ENCODE measurements at regions not wholly inside any gene's neighbourhood (a gene's known extent, or its start where the extent isn't known, plus 50 kb on each side); places are given as distances from the start of the nearest gene placed in this dataset.
A peak's percentile ranks its signal among the peaks of the same experiment; 100 is the strongest.
"Not testable (repeated sequence)": the region's sequence is repeated elsewhere in the genome, so short reads cannot be mapped to it uniquely, and the experiment has no call there.

GRCh38 chr7:149930374-149931068, 56.8 kb downstream of the ATP6V0E2 start:
- DNase-seq; H3K36me3 ChIP-seq; H3K9me3 ChIP-seq; H3K27me3 ChIP-seq; ATAC-seq; intact Hi-C loops (cut with DNase I); H3K4me3 ChIP-seq; H3K27ac ChIP-seq; H3K4me1 ChIP-seq: not testable (repeated sequence)
- WGBS (ENCODE audit: insufficient coverage, low coverage, low lambda C conversion rate, missing lambda C conversion rate), result 55% methylated on average over 3 of the region's 7 CpGs

- H3K27ac ChIP-seq; ATAC-seq; H3K36me3 ChIP-seq; H3K4me3 ChIP-seq; H3K27me3 ChIP-seq; H3K9me3 ChIP-seq; DNase-seq; H3K4me1 ChIP-seq; intact Hi-C loops (cut with DNase I): not testable (repeated sequence)
- WGBS (ENCODE audit: insufficient coverage, low coverage, low lambda C conversion rate, missing lambda C conversion rate), result 100% methylated on average over 1 of the region's 5 CpGs
These were observed 60.0 kb downstream of the ATP6V0E2 start for GRCh38 chr7:149933776-149934175.

GRCh38 chr7:149947346-149947745, 73.6 kb downstream of the ATP6V0E2 start:
- H3K27ac ChIP-seq; H3K4me1 ChIP-seq; DNase-seq; H3K9me3 ChIP-seq; H3K4me3 ChIP-seq; intact Hi-C loops (cut with DNase I); H3K27me3 ChIP-seq; ATAC-seq; H3K36me3 ChIP-seq: not testable (repeated sequence)
- WGBS (ENCODE audit: insufficient coverage, low coverage, low lambda C conversion rate, missing lambda C conversion rate), result no CpG with 5 or more reads among the region's 4 CpGs

GRCh38 chr7:149948444-149948843, 74.7 kb downstream of the ATP6V0E2 start:
- H3K4me3 ChIP-seq; intact Hi-C loops (cut with DNase I); H3K36me3 ChIP-seq; ATAC-seq; H3K4me1 ChIP-seq; H3K27me3 ChIP-seq; H3K9me3 ChIP-seq; DNase-seq; H3K27ac ChIP-seq: not testable (repeated sequence)
- 88% methylated on average over 6 of the region's 13 CpGs for WGBS (ENCODE audit: insufficient coverage, low coverage, low lambda C conversion rate, missing lambda C conversion rate)

DNA sequence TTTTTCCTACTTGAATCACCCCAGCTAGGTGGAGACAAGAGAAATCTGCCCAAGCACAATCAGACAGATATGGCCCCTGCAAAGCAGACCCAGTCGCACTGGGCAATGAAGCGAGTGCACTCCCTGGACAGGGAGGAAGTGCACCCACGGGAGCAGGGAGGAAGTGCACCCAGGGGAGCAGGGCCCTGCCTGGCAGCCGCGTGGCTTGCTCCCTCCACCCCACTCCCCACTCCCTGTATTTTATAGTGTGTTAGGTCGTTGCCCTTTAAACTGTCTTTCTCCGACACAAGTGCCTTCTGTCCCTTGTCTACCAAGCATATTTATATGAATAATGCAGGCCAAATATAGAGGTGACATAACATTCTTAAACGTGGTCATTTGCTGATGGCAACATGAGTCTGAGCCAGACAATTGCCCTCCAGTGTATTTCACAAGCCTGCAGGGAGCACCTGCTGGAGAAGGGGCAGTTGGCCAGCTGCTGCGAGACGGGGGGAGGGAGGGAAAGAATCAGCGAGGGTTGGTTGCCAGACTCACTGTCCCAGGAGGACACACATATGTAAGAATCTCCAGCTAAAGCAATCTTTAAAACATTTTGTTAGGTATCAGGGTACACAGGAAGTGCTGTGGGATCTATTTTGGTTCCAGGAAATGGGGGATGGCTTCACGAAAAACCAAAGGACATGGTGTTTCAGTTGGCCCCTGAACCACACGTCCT, 76.3 kb downstream of the ATP6V0E2 start:
- H3K9me3 ChIP-seq; H3K4me1 ChIP-seq; H3K27ac ChIP-seq; intact Hi-C loops (cut with DNase I); DNase-seq; H3K4me3 ChIP-seq; H3K36me3 ChIP-seq; H3K27me3 ChIP-seq: not testable (repeated sequence)
- 37% methylated on average over 7 of the region's 13 CpGs for WGBS (ENCODE audit: insufficient coverage, low coverage, low lambda C conversion rate, missing lambda C conversion rate)
- ATAC-seq, result peak in 2 of 4 donors; percentile 45 to 56

- H3K4me1 ChIP-seq; DNase-seq; H3K27ac ChIP-seq; H3K36me3 ChIP-seq; intact Hi-C loops (cut with DNase I); H3K27me3 ChIP-seq; ATAC-seq; H3K9me3 ChIP-seq; H3K4me3 ChIP-seq: not testable (repeated sequence)
- no CpG with 5 or more reads among the region's 4 CpGs for WGBS (ENCODE audit: insufficient coverage, low coverage, low lambda C conversion rate, missing lambda C conversion rate)
These were observed 76.8 kb downstream of the ATP6V0E2 start for GRCh38 chr7:149950578-149950924.

GRCh38 chr7:149951579-149951978, 77.8 kb downstream of the ATP6V0E2 start:
- H3K4me3 ChIP-seq; intact Hi-C loops (cut with DNase I); H3K27me3 ChIP-seq; H3K36me3 ChIP-seq; H3K4me1 ChIP-seq; ATAC-seq; H3K27ac ChIP-seq; DNase-seq; H3K9me3 ChIP-seq: not testable (repeated sequence)
- no CpG with 5 or more reads among the region's 2 CpGs for WGBS (ENCODE audit: insufficient coverage, low coverage, low lambda C conversion rate, missing lambda C conversion rate)

DNA sequence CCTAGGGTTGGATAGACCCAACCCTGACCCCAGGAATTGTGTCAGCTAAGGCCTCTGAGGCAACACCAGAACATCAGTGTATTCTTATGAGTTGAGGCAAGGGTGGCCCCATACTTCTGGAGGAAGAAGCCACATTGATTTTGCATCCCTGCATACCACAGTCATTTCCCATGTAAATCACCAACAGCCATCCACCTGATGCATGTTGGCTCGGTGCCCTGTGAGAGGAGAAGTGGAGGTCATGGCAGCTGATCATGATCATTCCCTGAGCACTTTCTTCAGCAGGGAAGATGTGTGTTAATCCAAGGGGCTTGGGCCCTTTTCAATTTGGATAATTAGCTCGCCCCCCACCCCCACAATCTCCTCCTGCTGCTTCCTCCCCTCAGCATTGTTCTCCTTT, 85.1 kb downstream of the ATP6V0E2 start:
- intact Hi-C loops (cut with DNase I); ATAC-seq; H3K4me1 ChIP-seq; H3K27ac ChIP-seq; H3K9me3 ChIP-seq; H3K36me3 ChIP-seq; H3K4me3 ChIP-seq; H3K27me3 ChIP-seq; DNase-seq: not testable (repeated sequence)
- WGBS (ENCODE audit: insufficient coverage, low coverage, low lambda C conversion rate, missing lambda C conversion rate), result no CpG with 5 or more reads among the region's 2 CpGs

- H3K9me3 ChIP-seq; H3K27me3 ChIP-seq; H3K4me3 ChIP-seq; H3K36me3 ChIP-seq; H3K27ac ChIP-seq; intact Hi-C loops (cut with DNase I); DNase-seq; ATAC-seq; H3K4me1 ChIP-seq: not testable (repeated sequence)
These were observed 87.1 kb downstream of the ATP6V0E2 start for GRCh38 chr7:149960863-149961262.

GRCh38 chr7:149961878-149962277, 88.1 kb downstream of the ATP6V0E2 start:
- H3K27ac ChIP-seq; H3K4me1 ChIP-seq; DNase-seq; ATAC-seq; intact Hi-C loops (cut with DNase I); H3K4me3 ChIP-seq; H3K36me3 ChIP-seq; H3K9me3 ChIP-seq; H3K27me3 ChIP-seq: not testable (repeated sequence)
- WGBS (ENCODE audit: insufficient coverage, low coverage, low lambda C conversion rate, missing lambda C conversion rate), result 50% methylated on average over 1 of the region's 2 CpGs

DNA sequence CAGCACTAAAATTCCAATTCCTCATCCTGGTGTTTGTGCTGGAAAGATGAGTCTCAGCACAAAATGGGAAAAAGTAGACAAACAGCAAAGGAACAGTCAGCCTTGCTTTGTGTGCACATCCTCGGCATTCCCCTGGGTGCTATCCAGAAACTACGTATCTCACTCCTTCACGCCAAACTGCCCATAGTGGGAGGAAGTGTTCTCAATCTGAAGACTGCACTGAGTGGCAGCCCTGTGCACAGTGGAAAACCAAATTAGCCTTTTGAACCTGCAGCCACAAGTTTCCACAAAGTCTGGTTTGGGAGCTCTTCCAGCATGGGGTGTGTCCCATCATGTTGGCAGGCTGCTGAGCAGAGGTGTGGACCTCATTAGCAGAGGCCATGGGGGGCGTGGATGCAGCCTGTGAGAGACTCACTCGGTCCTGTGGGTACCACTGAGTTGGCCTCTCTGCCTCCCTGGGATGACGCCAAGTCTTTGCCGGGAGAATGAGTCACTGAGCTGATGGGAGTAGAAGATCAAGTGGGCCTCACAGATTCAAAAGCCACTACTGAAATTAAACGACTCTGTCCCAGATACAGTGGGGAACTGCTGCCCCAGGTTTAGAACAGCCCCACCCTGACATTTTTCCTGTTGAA, 89.0 kb downstream of the ATP6V0E2 start:
- H3K4me3 ChIP-seq; H3K27ac ChIP-seq; H3K27me3 ChIP-seq; H3K36me3 ChIP-seq; ATAC-seq; H3K9me3 ChIP-seq; DNase-seq; intact Hi-C loops (cut with DNase I); H3K4me1 ChIP-seq: not testable (repeated sequence)
- 63% methylated on average over 5 of the region's 8 CpGs for WGBS (ENCODE audit: insufficient coverage, low coverage, low lambda C conversion rate, missing lambda C conversion rate)

Data from right lobe of liver (tissue), 6 donors.